ENCODE measurements at regions not wholly inside any gene's neighbourhood (a gene's known extent, or its start where the extent isn't known, plus 50 kb on each side); places are given as distances from the start of the nearest gene placed in this dataset.

- no peaks in the 10 kb centered on the region for H3K4me1 Mint-ChIP-seq (ENCODE audit: low read depth)
- intact Hi-C loops (cut with micrococcal nuclease) = no loop called here
Measured at GRCh38 chr1:70656361-70656760, 245.3 kb downstream of the CTH start.

DNA sequence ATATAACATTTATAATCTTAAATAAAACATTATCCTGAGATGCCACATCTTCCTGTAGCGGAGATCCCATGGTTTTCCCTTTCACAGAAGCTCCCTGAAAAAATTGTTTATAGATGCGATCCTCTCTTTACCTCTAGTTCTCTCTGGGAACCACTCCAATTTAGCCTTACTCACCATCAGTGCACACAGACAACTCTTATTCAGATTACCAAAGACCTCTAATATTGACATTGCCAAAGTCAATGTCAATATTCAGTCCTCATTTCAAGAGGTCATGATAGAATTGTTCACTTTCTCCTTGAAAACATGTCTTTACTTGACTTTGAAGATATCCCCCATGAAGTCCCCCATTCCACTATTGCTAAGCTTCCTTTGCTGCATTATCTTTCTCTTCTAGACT, 248.8 kb downstream of the CTH start:
- Mint-ChIP-seq H3K27ac (no peak overlapping the region), H3K9me3 (no peaks in the 10 kb centered on the region), H3K36me3 (ENCODE audit: low read depth) (no peaks in the 10 kb centered on the region), H3K27me3 (ENCODE audit: insufficient read depth) (peaks cover 2% of the 10 kb centered on the region), H3K4me3 (no peak overlapping the region), H3K4me1 (ENCODE audit: low read depth) (no peaks in the 10 kb centered on the region)
- no peak for DNase-seq (ENCODE audit: low spot score)
- intact Hi-C loops (cut with micrococcal nuclease) = no loop called here

More at GRCh38 chr1:70656361-70656760, 245.3 kb downstream of the CTH start:
- no peaks in the 10 kb centered on the region for H3K27me3 Mint-ChIP-seq (ENCODE audit: insufficient read depth)
- no peak for DNase-seq (ENCODE audit: low spot score)
- no peak overlapping the region for H3K4me3 Mint-ChIP-seq
- no peaks in the 10 kb centered on the region for H3K36me3 Mint-ChIP-seq (ENCODE audit: low read depth)
- H3K27ac Mint-ChIP-seq = no peak overlapping the region
- H3K9me3 Mint-ChIP-seq = no peaks in the 10 kb centered on the region

DNA sequence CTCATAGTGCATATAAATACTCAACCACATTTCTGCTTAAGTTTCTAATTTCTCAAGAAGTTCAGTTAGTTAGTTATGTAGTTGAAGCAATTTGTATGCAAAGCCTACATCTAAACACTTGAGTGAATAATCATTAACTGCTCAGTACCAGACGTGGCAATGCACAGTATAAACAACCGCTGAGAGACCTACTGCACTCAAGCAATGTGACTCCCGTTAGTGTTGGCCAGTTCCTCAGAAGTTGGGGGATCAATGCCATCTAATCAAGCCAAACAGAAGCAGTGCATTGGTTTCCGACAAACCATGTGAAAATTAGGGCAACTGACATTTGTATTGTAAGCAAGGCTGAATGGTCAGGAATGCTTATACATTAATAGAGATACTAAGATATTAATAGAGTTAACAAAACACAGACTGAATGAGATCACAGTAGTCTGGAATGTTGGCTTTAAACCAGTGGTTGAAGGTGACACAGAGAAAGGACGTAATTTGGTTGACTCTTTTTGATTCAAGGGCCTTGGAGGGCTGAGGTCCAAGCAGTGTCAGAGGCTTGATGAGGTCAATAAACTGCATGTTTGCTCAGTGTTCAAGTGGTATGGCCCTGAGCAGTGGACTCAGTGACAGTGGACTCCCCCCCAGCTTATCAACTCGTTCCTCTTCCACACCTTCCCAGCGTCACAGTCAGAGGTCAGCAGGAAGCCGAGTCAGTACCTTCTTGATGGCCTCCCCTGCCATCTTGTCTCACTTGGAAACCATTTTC, 255.5 kb downstream of the CTH start:
- DNase-seq (ENCODE audit: low spot score) = no peak
- Mint-ChIP-seq H3K36me3 (ENCODE audit: low read depth) (no peaks in the 10 kb centered on the region), H3K4me3 (no peak overlapping the region), H3K27ac (no peak overlapping the region), H3K4me1 (ENCODE audit: low read depth) (no peaks in the 10 kb centered on the region), H3K27me3 (ENCODE audit: insufficient read depth) (peaks cover 2% of the 10 kb centered on the region), H3K9me3 (no peaks in the 10 kb centered on the region)
- intact Hi-C loops (cut with micrococcal nuclease) = no loop called here

DNA sequence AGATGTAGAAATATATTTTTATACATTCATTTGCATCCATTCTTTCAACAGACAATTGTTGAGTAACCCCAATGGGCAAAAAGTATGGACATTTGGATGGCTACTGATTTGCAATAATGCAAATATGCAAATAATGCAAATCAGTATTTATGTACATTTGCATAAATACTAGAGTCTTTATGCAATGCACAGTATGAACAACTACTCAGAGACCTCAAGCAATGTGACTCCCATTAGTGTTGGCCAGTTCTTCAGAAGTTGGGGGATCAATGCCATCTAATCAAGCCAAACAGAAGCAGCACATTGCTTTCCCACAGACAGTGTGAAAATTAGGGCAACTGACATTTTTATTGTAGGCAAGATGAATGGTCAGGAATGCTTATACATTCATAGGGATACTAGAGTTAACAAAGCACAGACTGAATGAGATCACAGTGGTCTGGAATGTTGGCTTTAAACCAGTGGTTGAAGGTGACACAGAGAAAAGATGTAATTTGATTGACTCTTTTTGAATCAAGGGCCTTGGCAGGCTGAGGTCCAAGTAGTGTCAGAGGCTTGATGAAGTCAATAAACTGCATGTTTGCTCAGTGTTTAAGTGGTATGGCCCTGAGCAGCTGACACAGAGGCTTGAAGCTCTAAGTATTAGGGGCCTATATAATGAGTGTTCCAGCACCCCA, 256.6 kb downstream of the CTH start:
- Mint-ChIP-seq H3K36me3 (ENCODE audit: low read depth) (no peaks in the 10 kb centered on the region), H3K4me3 (no peak overlapping the region), H3K27me3 (ENCODE audit: insufficient read depth) (no peaks in the 10 kb centered on the region), H3K27ac (no peak overlapping the region), H3K4me1 (ENCODE audit: low read depth) (no peaks in the 10 kb centered on the region), H3K9me3 (no peaks in the 10 kb centered on the region)
- intact Hi-C loops (cut with micrococcal nuclease) = no loop called here
- DNase-seq (ENCODE audit: low spot score) = no peak

DNA sequence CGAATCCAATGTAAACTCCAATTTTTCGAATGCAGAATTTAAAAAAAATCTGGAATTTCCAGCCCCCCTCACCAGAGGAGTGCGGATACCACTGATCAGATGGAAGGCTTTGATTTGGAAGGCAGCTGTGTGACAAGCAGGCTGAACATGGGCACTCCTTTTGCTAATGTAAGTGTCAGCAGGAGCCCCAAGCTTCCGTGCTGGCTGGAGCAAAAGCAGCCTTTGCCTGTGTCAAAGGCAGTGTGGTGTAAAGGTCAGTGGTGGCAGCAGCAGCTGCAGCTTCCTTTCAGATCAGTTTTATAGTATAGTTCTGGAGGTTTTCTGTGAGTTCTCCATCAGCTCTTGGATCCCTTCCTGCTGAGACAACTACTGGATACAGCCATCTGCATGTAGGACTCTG, 259.9 kb downstream of the CTH start:
- Mint-ChIP-seq H3K36me3 (ENCODE audit: low read depth) (no peaks in the 10 kb centered on the region), H3K9me3 (no peaks in the 10 kb centered on the region), H3K4me1 (ENCODE audit: low read depth) (no peaks in the 10 kb centered on the region), H3K4me3 (no peak overlapping the region), H3K27me3 (ENCODE audit: insufficient read depth) (peaks cover 3% of the 10 kb centered on the region), H3K27ac (no peak overlapping the region)
- intact Hi-C loops (cut with micrococcal nuclease) = no loop called here
- DNase-seq (ENCODE audit: low spot score) = no peak

DNA sequence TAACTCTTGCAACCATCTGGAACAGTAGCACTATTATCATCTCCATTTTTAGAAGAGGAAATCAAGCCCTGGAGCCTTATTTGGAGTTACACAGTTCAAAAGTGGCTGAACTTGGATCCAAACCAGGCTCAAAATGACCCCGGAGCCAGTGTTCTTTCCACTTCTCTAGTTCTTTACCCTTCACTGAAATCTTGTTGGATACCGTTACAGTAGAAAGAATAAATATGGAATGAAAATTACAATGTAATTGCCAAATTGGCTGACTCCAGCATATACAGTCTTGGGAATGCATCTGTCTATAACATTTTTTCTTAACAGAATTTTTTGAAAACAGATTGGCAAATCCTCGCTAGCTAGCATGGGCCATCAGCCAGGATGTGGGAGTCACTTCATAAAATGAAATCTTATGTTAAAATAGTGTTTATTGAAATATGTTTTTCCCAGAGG, 261.4 kb downstream of the CTH start:
- Mint-ChIP-seq H3K9me3 (no peaks in the 10 kb centered on the region), H3K27ac (no peak overlapping the region), H3K4me3 (no peak overlapping the region)

GRCh38 chr1:70674941-70675685, 264.0 kb downstream of the CTH start:
- no peaks in the 10 kb centered on the region for H3K9me3 Mint-ChIP-seq
- H3K27me3 Mint-ChIP-seq (ENCODE audit: insufficient read depth) = peaks cover 3% of the 10 kb centered on the region
- no peaks in the 10 kb centered on the region for H3K4me1 Mint-ChIP-seq (ENCODE audit: low read depth)
- DNase-seq (ENCODE audit: low spot score) = no peak
- H3K36me3 Mint-ChIP-seq (ENCODE audit: low read depth) = no peaks in the 10 kb centered on the region
- H3K27ac Mint-ChIP-seq = no peak overlapping the region
- intact Hi-C loops (cut with micrococcal nuclease) = no loop called here
- no peak overlapping the region for H3K4me3 Mint-ChIP-seq

More for the DNA sequence above, 261.4 kb downstream of the CTH start:
- no peak for DNase-seq (ENCODE audit: low spot score)
- intact Hi-C loops (cut with micrococcal nuclease) = no loop called here
- Mint-ChIP-seq H3K4me1 (ENCODE audit: low read depth) (no peaks in the 10 kb centered on the region), H3K36me3 (ENCODE audit: low read depth) (no peaks in the 10 kb centered on the region), H3K27me3 (ENCODE audit: insufficient read depth) (peaks cover 3% of the 10 kb centered on the region)

- no peaks in the 10 kb centered on the region for H3K9me3 Mint-ChIP-seq
- no peaks in the 10 kb centered on the region for H3K36me3 Mint-ChIP-seq (ENCODE audit: low read depth)
- DNase-seq (ENCODE audit: low spot score) = no peak
- H3K4me1 Mint-ChIP-seq (ENCODE audit: low read depth) = no peaks in the 10 kb centered on the region
- H3K4me3 Mint-ChIP-seq = no peak overlapping the region
- intact Hi-C loops (cut with micrococcal nuclease) = no loop called here
- H3K27ac Mint-ChIP-seq = no peak overlapping the region
- H3K27me3 Mint-ChIP-seq (ENCODE audit: insufficient read depth) = peaks cover 3% of the 10 kb centered on the region
Measured at GRCh38 chr1:70675737-70676156, 264.7 kb downstream of the CTH start.

DNA sequence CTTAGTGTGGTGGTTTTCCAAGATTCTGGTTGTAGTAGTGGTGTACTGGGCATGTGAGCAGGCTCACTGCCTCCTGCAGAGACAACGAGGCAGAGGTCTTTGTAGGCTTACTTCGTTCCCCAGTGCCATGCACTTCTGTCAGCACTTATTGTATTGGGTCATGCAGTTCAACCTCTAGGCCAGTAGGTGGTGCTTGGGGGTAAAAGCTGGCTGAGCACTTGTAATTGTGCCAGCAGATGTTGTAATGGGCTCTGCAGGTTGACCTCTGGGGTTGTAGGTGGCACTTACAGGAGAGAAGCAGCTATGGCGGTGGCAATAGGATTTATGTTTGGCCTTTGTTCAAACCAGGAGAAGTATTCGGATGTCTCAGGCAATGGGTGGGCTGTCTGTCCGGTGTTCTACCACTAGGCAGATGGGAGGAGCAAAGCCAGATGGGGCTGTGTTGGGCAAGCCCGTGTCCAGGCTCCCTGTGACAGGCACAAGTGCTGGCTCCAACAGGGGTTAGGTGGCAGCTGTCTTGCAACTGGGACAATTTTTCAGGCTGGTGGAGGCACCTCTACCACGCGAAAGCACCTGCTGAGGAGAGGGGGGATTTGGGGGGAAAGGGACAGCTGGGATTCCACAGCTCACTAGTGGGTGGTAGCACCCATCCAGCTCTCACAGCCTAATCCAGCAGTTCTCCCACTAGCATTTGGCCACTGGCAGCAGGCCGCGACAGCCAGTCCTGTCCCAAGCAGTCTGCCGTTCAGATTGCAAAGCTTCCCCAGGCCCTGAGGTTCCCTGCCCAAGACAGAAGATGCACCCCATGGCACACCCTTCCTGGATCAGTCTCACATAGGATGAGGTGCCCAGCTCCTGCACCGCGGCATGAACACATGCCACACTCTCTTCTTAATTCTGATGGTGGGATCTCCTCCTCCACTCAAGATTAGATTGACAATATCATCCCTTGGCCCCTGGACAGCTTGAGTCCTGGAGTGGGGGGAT, 274.5 kb downstream of the CTH start:
- no peaks in the 10 kb centered on the region for H3K27me3 Mint-ChIP-seq (ENCODE audit: insufficient read depth)
- H3K4me1 Mint-ChIP-seq (ENCODE audit: low read depth) = no peaks in the 10 kb centered on the region
- H3K4me3 Mint-ChIP-seq = no peak overlapping the region
- intact Hi-C loops (cut with micrococcal nuclease) = loop anchor here (1.0 to 10.0 kb wide), 3 partner anchors 161 to 365 kb away; no protein-coding TSS in a partner anchor
- H3K9me3 Mint-ChIP-seq = no peaks in the 10 kb centered on the region
- H3K27ac Mint-ChIP-seq = no peak overlapping the region
- peak; percentile 31 for DNase-seq (ENCODE audit: low spot score)
- no peaks in the 10 kb centered on the region for H3K36me3 Mint-ChIP-seq (ENCODE audit: low read depth)

- Mint-ChIP-seq H3K27ac (no peak overlapping the region), H3K4me3 (no peak overlapping the region), H3K36me3 (ENCODE audit: low read depth) (no peaks in the 10 kb centered on the region), H3K27me3 (ENCODE audit: insufficient read depth) (peaks cover 3% of the 10 kb centered on the region), H3K4me1 (ENCODE audit: low read depth) (no peaks in the 10 kb centered on the region), H3K9me3 (no peaks in the 10 kb centered on the region)
- DNase-seq (ENCODE audit: low spot score) = no peak
- intact Hi-C loops (cut with micrococcal nuclease) = loop anchor here (5.0 to 10.0 kb wide), 2 partner anchors 164 to 209 kb away; no protein-coding TSS in a partner anchor
Measured at GRCh38 chr1:70688580-70688979, 277.5 kb downstream of the CTH start.

GRCh38 chr1:70706381-70707037, 295.4 kb downstream of the CTH start:
- intact Hi-C loops (cut with micrococcal nuclease) = no loop called here

GRCh38 chr1:70707214-70707613, 296.1 kb downstream of the CTH start:
- no peak overlapping the region for H3K4me3 Mint-ChIP-seq
- intact Hi-C loops (cut with micrococcal nuclease) = no loop called here
- H3K4me1 Mint-ChIP-seq (ENCODE audit: low read depth) = no peaks in the 10 kb centered on the region
- H3K27me3 Mint-ChIP-seq (ENCODE audit: insufficient read depth) = peaks cover 8% of the 10 kb centered on the region
- no peak overlapping the region for H3K27ac Mint-ChIP-seq
- H3K9me3 Mint-ChIP-seq = peaks cover 5% of the 10 kb centered on the region
- no peak for DNase-seq (ENCODE audit: low spot score)
- no peaks in the 10 kb centered on the region for H3K36me3 Mint-ChIP-seq (ENCODE audit: low read depth)

More at GRCh38 chr1:70706381-70707037, 295.4 kb downstream of the CTH start:
- Mint-ChIP-seq H3K36me3 (ENCODE audit: low read depth) (no peaks in the 10 kb centered on the region), H3K9me3 (peaks cover 5% of the 10 kb centered on the region), H3K4me3 (no peak overlapping the region), H3K27ac (no peak overlapping the region), H3K4me1 (ENCODE audit: low read depth) (no peaks in the 10 kb centered on the region), H3K27me3 (ENCODE audit: insufficient read depth) (peaks cover 8% of the 10 kb centered on the region)
- DNase-seq (ENCODE audit: low spot score) = no peak
